AG09319 (cell line): ENCODE measurements at regions not wholly inside any gene's neighbourhood (a gene's known extent, or its start where the extent isn't known, plus 50 kb on each side); places are given as distances from the start of the nearest gene placed in this dataset.

Experiments used
- DNase-seq: peaks from one replicate; pipeline ENCODE4 v3.0.0-alpha.2; 2010; ENCODE audit warnings: low read depth; ENCODE audit errors: extremely low read depth
- TF ChIP-seq, protein P1 (sequence below): IDR thresholded peaks from 2 replicates; pipeline ENCODE4 v1.5.1; 2011; ENCODE audit warnings: low read depth, mild to moderate bottlenecking, inconsistent platforms, low read length, moderate library complexity

DNA sequence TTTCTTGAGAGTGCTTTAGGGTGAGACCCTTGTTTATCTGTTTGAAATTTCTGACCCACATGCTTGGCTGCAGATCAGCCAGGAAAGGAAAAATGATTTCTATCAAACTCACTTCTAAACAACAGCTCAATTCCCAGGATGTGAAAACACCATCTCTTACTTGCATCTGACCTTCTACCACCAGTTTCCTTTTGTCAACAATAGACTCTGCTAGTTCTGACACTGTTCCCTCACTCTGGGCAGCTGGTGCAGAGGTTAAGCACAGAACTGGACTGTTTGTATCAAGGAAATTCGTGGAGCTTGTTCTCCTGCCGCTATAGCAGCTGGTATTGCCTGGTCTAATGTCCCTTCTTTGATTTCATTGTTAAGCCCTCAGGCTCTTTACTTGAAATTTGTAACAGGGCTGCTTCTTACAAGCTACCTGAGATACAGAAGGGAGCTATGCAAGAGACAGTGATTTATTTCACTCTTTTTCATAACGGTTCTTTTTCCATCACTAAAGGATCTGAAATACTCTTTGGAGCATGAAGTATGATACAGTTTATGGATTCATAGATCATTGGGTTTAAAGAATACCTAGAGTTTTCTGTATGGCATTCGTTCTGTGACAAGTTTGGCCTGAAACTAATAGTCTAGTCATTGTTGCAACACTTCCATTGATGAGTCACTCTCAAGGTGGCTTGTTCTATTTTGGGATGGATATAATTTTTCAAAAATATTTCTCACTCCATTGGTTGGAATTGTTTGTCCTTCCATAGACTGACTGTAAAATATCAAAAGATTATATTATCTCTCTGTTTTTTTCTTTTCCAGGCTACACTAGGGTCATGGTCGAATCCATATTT lies 178.2 kb upstream of the ZC3H12C start:
- TF ChIP-seq, protein P1, sequence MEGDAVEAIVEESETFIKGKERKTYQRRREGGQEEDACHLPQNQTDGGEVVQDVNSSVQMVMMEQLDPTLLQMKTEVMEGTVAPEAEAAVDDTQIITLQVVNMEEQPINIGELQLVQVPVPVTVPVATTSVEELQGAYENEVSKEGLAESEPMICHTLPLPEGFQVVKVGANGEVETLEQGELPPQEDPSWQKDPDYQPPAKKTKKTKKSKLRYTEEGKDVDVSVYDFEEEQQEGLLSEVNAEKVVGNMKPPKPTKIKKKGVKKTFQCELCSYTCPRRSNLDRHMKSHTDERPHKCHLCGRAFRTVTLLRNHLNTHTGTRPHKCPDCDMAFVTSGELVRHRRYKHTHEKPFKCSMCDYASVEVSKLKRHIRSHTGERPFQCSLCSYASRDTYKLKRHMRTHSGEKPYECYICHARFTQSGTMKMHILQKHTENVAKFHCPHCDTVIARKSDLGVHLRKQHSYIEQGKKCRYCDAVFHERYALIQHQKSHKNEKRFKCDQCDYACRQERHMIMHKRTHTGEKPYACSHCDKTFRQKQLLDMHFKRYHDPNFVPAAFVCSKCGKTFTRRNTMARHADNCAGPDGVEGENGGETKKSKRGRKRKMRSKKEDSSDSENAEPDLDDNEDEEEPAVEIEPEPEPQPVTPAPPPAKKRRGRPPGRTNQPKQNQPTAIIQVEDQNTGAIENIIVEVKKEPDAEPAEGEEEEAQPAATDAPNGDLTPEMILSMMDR: no peak
- DNase-seq: no peak

DNA sequence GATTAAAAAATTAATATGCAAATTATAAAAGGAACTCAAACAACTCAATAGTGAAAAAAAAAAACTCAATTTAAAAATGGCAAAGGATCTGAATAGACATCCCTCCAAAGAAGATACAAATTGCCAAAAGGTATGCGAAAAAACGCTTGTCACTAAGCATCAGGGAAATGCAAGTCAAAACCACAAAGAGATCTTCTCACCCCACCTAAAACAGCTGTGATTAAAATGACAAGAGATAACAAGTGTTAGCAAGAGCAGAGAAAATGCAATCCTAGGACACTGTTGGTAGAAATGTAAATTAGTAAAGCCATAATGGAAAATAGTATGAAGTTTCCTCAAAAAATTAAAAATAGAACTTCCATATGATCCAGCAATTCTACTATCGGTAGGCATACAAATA lies 166.3 kb upstream of the ZC3H12C start:
- DNase-seq: no peak
- TF ChIP-seq, protein P1: no peak

GRCh38 chr11:109929308-109929707 lies 163.9 kb upstream of the ZC3H12C start:
- TF ChIP-seq, protein P1: no peak
- DNase-seq: no peak

DNA sequence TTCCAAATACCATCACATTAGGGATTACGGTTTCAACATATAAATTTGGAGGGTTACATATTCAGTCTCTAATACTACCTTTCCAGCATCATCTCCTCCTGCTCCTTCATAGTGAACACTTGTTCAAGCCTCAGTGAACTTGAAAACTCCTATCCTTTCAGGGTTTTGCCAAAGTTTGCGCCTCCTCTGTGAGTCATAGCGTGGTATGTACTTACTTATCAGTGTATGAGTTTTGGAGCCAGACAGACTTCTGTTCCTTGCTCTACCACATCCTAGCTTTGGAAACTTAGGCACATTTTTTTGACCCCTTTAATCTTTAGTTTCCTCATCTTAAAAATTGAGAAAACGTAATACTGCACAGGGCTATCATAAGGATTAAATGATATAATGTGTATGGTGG lies 160.1 kb upstream of the ZC3H12C start:
- no peak for DNase-seq
- TF ChIP-seq, protein P1: no peak

DNA sequence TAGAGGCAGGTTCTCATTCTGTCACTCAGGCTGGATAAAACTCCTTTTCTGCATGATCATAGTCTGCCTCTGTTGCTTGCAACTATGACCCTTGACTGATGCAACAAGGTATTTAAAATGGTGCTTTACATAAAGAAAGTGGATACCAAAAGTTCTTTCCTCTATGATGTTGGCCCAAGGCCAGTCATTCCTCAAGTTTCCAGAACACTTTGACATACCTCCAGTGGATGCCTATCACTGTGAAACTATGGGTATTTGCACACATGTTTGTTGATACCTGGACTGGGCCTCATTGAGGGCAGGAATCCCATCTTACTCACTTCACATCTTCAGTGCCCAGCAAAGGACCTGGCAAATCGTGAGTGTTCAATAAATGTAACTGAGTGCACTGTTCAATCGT lies 159.0 kb upstream of the ZC3H12C start:
- TF ChIP-seq, protein P1: no peak
- DNase-seq: no peak

DNA sequence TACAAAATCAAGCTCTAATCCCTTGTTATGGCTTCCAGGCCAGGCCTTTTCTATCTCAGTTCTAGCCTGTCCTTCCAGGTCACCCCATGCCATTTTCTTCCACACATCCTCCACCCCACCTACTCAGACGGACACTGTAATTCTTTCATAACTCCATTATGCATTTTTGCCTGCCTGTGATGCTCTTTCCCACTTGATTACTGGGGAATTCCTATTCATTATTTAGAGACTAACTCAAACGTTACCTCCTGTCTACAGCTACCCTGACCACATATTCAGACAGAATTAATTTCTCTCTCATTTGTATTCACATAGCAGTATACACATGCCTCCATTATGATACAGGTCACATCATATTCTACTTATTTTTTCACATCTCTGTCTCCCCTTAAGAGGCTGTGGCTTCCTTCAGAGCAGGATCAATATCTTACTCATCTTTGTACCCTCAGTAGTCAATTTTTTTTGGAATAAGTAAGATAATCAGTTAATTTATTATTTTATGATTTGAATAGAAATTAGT lies 156.5 kb upstream of the ZC3H12C start:
- TF ChIP-seq, protein P1: no peak
- DNase-seq: no peak

DNA sequence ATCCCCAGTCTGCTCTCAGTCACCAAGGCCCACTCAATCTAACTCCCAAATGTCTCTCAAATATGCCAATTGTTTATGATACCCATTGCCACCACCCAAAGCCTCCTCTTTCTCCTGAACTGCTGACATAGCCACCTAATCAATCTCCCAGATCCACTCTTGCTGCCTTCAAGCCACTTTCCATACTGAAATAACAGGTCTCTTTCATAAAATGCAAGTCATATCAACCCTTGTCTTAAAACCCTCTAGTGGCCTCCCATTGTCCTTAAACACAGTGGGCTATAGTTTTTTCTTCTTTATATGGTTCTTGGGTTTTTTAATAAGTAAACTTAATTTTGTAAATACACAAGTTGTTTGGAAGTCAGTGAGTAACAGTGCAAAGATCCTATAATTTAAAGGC lies 155.2 kb upstream of the ZC3H12C start:
- DNase-seq: no peak
- TF ChIP-seq, protein P1: no peak
